H1 (cell line): ENCODE measurements at regions not wholly inside any gene's neighbourhood (a gene's known extent, or its start where the extent isn't known, plus 50 kb on each side); places are given as distances from the start of the nearest gene placed in this dataset.

Experiments used
- TF ChIP-seq, protein P1 (sequence below): fragments of 300-600 bp; sonication (generic); IDR thresholded peaks from 2 replicates; pipeline ENCODE4 v1.7.1; 2012; ENCODE audit warnings: low read length, moderate library complexity, mild to moderate bottlenecking, inconsistent platforms; ENCODE audit not compliant: insufficient replicate concordance

DNA sequence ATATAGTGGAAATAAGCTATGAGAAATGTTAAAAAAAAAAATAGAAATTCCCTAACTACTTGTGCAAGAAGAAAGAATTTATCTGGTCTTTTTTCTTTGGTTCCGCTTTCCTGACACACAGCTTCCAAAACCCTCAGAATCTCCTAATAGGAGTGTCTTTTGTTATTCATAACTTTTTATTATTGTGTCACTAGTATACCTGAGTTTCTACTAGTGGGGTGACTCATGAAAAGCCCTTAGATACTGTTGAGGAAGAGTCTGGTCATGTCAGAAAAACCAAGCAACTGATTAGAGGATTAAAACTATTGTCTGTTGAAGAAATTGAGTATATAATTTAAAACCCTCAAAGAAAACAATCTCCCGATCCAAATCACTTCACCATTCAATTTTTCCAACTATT, 152.8 kb upstream of the IFNE start (continued):
- TF ChIP-seq, protein P1, sequence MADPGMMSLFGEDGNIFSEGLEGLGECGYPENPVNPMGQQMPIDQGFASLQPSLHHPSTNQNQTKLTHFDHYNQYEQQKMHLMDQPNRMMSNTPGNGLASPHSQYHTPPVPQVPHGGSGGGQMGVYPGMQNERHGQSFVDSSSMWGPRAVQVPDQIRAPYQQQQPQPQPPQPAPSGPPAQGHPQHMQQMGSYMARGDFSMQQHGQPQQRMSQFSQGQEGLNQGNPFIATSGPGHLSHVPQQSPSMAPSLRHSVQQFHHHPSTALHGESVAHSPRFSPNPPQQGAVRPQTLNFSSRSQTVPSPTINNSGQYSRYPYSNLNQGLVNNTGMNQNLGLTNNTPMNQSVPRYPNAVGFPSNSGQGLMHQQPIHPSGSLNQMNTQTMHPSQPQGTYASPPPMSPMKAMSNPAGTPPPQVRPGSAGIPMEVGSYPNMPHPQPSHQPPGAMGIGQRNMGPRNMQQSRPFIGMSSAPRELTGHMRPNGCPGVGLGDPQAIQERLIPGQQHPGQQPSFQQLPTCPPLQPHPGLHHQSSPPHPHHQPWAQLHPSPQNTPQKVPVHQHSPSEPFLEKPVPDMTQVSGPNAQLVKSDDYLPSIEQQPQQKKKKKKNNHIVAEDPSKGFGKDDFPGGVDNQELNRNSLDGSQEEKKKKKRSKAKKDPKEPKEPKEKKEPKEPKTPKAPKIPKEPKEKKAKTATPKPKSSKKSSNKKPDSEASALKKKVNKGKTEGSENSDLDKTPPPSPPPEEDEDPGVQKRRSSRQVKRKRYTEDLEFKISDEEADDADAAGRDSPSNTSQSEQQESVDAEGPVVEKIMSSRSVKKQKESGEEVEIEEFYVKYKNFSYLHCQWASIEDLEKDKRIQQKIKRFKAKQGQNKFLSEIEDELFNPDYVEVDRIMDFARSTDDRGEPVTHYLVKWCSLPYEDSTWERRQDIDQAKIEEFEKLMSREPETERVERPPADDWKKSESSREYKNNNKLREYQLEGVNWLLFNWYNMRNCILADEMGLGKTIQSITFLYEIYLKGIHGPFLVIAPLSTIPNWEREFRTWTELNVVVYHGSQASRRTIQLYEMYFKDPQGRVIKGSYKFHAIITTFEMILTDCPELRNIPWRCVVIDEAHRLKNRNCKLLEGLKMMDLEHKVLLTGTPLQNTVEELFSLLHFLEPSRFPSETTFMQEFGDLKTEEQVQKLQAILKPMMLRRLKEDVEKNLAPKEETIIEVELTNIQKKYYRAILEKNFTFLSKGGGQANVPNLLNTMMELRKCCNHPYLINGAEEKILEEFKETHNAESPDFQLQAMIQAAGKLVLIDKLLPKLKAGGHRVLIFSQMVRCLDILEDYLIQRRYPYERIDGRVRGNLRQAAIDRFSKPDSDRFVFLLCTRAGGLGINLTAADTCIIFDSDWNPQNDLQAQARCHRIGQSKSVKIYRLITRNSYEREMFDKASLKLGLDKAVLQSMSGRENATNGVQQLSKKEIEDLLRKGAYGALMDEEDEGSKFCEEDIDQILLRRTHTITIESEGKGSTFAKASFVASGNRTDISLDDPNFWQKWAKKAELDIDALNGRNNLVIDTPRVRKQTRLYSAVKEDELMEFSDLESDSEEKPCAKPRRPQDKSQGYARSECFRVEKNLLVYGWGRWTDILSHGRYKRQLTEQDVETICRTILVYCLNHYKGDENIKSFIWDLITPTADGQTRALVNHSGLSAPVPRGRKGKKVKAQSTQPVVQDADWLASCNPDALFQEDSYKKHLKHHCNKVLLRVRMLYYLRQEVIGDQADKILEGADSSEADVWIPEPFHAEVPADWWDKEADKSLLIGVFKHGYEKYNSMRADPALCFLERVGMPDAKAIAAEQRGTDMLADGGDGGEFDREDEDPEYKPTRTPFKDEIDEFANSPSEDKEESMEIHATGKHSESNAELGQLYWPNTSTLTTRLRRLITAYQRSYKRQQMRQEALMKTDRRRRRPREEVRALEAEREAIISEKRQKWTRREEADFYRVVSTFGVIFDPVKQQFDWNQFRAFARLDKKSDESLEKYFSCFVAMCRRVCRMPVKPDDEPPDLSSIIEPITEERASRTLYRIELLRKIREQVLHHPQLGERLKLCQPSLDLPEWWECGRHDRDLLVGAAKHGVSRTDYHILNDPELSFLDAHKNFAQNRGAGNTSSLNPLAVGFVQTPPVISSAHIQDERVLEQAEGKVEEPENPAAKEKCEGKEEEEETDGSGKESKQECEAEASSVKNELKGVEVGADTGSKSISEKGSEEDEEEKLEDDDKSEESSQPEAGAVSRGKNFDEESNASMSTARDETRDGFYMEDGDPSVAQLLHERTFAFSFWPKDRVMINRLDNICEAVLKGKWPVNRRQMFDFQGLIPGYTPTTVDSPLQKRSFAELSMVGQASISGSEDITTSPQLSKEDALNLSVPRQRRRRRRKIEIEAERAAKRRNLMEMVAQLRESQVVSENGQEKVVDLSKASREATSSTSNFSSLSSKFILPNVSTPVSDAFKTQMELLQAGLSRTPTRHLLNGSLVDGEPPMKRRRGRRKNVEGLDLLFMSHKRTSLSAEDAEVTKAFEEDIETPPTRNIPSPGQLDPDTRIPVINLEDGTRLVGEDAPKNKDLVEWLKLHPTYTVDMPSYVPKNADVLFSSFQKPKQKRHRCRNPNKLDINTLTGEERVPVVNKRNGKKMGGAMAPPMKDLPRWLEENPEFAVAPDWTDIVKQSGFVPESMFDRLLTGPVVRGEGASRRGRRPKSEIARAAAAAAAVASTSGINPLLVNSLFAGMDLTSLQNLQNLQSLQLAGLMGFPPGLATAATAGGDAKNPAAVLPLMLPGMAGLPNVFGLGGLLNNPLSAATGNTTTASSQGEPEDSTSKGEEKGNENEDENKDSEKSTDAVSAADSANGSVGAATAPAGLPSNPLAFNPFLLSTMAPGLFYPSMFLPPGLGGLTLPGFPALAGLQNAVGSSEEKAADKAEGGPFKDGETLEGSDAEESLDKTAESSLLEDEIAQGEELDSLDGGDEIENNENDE: no peak
- TF ChIP-seq, all 59 proteins: peak for 0
